ENCODE measurements at regions not wholly inside any gene's neighbourhood (a gene's known extent, or its start where the extent isn't known, plus 50 kb on each side); places are given as distances from the start of the nearest gene placed in this dataset.
"Not testable (repeated sequence)": the region's sequence is repeated elsewhere in the genome, so short reads cannot be mapped to it uniquely, and the experiment has no call there.

DNA sequence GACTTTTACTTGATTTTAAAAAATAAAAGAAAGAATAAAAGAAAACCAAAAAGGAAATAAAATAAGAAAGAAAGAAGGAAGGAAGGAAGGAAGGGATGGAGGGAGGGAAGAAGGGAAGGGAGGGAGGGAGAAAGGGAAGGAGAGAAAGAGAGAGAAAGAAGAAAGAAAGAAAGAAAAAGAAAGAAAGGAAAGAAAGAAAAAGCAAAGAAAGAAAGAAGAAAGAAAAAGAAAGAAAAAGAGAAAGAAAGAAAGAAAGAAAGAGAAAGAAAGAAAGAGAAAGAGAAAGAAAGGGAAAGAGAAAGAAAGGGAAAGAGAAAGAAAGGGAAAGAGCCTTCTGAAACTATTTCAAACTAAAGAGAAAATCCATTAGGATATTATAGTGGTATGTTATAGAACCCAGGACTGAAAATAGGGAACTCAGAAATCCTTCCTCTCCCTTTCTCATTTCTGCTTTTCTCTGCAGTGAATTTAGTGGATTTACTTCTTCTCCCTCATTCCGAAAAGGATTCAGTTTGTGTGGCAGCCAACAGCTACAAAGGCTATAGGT lies 414.7 kb upstream of the CCNG1 start:
- DNase-seq, result no peak

DNA sequence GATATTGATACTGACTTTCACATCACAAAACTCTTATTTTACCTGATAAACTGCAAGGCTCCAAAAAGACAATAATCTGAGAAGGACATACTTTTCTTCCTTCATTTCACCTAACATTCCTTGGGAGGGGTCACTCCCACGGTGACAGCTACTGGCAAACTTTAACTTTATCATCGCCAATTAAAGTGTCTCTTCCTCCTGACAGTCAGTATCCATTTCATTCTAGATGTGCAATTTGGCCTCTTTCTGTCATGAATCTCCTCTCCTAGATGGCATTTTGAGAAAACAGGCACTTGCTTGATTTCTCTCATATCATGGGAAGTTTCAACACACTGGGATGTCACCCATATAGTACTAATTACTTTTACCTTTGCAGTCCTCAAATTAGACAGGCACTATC lies 413.5 kb upstream of the CCNG1 start:
- DNase-seq, result no peak

DNA sequence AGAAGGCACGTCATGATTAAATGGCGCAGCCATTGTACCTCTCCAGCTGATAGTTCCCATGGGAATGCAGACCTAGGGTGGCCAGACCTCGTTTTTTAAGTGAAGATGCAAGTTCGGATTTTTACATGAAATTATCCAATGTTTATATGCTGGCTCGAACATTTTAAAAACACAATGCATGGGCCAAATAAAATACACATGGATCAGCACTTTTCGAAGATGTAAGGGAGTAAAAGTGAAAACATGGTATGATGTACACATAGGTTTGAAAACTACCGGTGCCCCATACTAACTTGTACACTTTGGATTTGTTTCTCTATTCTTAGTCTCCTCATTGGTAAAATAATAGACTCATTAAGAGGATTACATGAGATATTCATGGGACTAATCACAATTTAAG lies 412.5 kb upstream of the CCNG1 start:
- no peak for DNase-seq

DNA sequence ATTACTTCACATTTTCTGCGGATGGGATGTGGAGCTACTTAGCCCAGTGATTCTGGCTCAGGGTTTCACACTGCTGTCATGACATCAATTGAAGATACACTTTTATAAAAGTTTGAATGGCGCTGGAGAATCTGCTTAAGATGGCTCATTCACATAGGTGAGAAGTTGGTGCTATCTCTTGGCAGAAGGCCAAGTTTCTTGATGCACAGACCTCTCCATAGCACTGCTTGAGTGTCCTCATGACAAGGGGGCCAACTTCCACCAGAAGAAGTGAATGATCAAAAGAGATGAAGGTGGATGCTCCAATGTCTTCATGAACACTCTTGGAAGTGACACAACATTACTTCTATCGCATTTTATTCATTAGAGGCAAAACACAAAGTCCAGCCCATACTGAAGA lies 403.7 kb upstream of the CCNG1 start:
- DNase-seq, result no peak

DNA sequence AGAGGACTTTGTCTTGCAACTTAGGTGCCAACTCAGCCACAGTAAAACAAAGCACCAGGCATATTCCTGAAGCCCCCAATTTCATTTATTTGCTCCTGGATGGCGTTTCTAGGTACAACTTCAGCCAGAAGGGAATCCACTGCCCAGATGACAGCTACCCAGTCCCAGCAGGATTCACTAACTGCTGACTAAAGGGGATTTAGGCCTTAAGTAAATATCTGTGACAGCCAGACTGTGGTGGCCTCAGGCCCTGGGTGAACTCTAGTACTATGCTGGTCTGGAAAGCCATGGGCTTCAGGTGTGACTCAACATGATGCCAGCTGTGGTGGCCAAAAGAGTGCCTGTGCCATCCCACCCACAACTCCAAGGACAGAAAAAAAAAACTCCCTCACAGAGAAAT lies 396.1 kb upstream of the CCNG1 start:
- DNase-seq, result no peak

DNA sequence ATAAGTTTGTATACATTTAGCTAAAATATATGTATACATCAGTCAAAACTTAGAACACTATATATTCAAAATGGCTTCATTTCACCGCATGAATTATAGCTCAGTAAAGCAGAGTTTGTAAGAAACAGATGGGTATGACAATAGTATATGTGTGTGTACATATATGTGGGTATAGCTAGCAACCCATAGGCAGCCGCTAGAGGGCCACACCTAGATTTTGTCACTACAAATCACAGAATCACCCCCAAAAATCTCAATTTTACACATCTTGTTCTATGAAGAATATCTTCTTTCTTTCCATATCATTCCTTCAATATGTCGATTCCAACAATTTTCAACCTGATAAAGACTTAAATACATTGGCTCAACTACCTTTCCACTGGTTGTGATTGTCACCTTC lies 357.8 kb upstream of the CCNG1 start:
- DNase-seq, result no peak

DNA sequence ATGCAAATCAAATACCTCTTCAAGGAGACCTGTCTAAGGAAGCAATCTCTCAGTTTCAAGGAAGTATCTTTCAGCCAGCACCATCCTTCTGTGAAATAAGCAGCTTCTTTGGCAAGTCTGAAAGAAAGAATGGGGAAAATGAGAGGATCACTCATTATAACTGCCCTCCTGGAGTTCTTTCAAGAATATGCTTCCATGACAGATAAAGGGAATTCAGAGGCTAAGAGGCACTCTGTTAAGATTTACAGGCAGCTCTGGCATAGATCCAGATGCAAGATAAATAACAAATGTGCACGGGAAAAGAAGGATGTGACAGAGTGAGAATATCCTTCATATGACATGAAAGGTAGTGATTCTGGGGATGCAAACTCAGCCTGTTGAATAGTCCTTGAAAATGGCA lies 348.2 kb upstream of the CCNG1 start:
- DNase-seq, result no peak

DNA sequence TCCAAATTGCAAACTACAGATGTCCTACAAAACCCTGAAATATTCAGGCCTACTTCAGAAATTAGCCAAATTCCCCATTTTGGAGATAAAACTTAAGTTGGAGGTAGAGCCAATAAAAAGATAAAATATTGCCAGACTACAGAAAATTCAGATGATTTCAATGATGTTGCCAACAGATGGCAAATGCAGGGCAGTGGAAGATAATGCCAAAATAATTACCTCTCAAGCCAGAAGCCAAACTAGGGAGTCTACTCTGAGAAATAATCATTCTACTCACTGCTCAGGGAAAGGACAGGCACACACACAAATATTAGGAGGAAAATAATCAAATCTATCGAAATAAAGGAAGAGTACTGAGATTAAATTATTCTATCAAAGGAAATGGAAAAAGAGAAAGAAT lies 347.5 kb upstream of the CCNG1 start:
- DNase-seq, result no peak

DNA sequence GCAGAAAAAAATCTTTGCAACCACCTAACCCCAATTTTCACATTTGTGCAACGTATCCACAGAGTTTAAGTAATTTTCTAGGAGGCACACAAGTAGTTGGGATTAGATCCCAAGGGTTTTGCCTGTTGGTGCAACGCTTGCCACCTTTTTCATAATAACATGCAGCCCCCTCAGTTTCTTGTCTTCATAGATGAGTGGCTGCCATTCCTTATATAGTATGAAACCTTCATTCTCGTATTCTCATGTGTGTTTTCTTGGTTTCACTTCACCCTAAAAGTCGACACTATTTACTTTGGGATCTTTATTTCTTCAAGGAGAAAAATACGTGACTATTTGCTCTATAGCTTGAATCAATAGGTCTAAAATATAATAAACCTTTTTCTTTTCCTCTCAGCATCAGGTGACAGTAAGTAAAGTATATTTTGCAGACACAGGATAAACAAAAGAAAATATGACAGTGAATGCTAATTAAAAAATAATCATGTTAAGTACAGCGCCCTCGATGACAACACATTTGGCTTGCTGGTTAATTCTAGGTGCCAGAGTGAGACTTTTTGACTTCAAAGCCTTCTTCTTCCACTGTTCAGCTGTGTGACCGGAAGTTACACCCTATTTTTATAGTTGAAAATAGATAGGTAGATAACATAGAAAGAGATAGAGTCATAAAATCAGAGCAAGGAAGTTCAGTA lies 342.8 kb upstream of the CCNG1 start:
- no peak for DNase-seq

DNA sequence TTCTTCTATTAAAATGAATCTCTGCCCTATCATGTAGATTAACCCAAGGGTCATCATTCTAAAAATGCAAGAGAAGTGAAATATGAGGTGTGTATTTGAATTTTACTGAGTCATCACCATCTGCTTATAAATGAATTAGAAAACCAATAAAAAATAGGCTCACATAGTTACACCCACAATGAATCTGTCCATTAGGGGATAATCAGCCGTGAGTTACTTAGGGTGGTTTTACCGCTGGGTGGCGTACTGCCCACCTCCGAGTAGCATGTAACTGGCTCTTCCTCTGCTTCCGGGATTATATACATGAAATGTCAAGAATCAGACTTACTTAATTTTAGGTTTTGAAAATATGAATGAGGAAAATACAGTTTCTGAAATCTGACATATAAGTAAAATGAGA lies 332.9 kb upstream of the CCNG1 start:
- DNase-seq, result no peak

DNA sequence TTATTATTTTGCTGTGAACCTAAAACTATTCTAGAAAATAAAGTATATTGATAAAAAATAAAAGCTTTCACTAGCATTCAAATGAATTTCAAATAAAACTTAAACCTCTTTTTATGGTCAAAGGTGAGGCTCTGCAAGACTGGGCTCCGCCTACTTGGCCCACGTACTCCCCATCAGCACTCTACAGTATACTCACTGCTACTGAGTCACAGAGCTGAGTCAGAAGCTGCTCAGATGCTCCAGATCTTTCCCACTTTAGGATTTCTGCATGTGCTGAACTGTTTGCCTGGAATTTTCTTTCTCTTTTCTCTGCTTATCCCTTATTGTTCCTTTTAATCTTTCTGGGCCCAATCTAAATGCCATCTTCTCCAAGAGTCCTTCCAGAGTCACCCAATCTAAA lies 331.9 kb upstream of the CCNG1 start:
- DNase-seq, result no peak

DNA sequence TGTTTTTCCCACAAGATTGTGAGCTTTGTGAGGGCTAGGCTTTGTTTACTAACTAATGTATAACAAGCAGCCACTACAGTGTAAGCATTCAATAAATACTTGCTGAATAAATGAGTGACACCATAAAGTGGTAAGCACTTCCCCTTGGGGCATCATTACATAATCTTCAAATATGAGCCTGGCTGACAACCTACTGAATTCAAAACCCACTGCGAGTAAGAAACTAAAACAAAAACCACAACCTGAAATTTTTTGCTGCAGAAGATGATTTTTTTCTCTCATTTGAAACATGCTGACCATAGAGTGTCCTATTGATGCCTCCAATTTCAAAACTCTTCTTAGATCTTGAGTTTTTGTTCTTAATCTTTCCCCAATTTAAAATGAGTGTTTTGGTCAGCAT lies 331.3 kb upstream of the CCNG1 start:
- no peak for DNase-seq

DNA sequence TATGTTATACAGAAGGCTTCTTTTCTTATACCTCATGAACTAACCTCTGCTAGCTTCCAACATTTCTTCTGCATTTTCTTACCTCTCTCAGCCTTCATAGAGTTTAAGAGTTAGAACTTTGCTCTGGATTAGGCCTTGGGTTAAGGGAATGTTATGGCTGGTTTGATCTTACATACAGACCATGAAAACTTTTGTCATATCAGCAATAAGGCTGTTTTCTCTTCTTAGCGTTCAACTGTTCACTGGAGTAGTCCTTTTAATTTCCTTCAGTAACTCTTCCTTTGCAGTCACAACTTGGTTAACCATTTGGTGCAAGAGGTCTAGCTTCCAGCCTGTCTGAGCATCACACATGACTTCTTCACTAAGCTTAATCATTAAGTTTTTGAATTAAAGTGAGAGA lies 329.0 kb upstream of the CCNG1 start:
- DNase-seq, result no peak

DNA sequence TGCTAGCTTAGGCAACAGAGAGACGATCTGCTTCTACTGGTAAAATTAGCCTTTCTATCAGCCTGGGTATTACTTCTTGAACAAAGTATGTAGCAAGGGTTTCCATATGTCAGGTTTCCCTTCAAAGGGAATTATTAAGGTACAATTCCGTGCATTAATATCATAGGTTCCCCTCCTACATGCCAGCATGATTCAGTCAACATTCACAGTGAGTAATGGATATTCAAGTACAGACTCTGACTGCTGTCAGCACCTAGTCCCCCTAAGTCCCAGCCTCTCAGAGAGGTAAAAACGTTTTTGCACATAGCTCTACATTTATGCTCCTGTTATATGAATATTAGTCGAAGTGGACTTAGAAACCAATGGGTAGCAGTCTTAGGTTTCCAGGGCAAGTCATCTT lies 322.4 kb upstream of the CCNG1 start:
- DNase-seq, result no peak

DNA sequence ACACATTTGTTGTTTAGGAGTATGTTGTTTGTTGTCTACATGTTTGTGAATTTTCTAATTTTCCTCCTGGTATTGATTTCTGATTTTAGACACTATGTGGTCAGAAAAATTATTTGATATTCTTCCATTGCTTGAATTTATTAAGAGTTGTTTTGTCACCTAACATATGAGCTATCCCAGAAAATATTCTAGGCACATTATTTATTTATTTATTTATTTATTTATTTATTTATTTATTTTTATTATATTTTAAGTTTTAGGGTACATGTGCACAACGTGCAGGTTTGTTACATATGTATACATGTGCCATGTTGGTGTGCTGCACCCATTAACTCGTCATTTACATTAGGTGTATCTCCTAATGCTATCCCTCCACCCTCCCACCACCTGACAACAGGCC lies 320.8 kb upstream of the CCNG1 start:
- DNase-seq, result not testable (repeated sequence)

DNA sequence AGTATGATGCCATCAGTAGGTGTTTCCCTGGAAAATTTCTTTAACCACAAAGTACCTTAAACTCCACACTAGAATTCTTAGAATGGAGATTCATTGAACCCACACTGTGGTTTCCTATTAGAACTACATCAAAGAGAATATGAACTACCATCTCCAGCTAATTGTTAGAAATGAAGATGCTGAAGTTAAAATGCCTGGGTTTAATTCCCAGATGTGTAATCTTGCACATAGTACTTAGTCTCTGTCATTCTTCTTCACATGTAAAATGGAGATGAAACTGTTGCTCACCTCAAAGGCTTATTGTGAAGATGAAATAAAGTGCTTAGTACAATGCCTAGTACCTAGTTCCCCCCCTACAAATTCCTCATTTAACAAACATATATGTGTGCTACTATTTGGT lies 303.3 kb upstream of the CCNG1 start:
- DNase-seq, result no peak

DNA sequence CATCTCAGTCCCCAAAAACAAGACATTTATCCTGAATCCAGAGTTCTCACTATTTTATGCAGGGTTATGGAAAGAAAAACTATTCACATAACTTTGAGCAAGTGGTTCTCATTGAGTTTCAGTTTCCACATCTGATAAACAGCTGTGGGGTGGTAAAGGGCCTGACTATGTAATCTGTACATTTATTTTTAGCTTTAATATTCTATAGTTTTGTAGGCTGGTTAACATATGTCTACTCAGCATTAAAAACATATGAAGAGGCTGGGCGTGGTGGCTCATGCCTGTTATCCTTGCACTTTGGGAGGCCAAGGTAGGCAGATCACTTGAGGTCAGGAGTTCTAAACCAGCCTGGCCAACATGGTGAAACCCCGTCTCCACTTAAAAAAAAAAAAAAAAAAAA lies 301.5 kb upstream of the CCNG1 start:
- DNase-seq, result no peak

DNA sequence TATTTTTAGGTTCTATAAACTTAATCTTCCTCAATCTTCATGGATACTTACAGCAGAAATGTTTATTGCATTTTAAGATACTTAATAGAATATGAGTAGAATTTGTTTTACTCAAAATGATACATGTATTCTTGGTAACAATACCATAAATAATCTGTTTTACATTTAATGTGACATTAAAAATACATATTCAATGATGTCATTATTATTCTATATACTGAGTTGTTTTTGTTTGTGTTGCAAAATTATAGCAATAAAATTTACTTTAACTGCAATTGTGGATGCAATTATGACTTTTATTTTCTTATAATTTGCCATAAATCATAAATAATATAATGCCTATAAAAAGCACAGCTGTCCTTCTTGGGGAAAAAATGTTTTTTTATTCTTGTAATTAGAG lies 275.9 kb upstream of the CCNG1 start:
- no peak for DNase-seq

DNA sequence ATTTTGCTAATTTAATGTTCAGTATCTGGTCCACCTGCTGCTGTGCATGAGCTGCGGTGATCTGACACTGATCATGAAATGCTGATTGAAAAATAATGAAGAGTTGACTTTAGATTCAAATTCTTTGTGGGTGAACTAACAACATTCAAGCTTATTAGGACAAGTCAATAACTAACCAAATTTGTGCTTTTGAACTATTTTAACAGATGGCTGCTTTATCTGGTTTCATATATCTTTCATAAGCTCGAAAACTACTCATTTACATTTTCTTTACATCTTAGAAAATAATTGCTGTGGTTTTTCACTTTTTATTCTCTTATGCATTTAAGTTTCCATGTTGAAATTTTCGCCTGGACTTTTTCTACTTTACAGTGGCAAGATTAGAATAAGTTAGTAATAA lies 274.8 kb upstream of the CCNG1 start:
- no peak for DNase-seq

DNA sequence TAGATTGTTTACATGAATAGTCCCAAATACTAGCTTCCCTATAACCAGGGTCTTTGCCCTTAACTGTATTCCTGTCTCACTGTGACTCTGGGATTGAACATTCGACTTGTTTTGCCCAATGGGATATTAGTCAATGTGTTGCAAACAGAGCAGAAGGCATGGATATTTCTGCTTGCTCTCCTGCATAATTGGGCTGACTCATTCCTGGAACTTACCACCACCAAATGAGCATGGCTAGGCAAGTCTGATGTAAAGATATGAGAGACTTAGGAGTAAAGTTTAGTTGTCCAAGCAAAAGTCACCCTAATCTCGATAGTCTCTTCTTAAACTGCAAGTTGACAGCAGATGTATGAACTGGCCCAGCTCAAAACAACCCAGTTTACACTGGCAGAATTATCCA lies 273.5 kb upstream of the CCNG1 start:
- DNase-seq, result no peak

DNA sequence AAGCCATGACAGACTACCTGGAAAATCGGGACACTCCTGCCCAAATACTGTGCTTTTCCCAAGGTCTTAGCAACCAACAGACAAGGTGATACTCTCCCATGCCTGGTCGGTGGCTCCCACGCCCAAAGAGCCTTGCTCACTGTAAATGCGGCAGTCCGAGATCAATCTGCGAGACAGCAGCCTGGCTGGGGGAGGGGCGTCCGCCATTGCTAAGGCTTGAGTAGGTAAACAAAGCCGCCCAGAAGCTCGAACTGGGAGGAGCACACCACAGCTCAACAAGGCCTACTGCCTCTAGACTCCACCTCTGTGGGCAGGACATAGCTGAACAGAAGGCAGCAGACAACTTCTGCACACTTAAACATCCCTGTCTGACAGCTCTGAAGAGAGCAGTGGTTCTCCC lies 272.1 kb upstream of the CCNG1 start:
- no peak for DNase-seq

DNA sequence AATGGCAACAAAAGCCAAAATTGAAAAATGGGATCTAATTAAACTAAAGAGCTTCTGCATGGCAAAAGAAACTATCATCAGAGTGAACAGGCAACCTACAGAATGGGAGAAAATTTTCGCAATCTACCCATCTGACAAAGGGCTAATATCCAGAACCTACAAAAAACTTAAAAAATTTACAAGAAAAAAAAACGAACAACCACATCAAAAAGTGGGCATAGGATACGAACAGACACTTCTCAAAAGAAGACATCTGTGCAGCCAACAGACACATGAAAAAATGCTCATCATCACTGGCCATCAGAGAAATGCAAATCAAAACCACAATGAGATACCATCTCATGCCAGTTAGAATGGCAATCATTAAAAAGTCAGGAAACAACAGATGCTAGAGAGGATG lies 267.2 kb upstream of the CCNG1 start:
- DNase-seq, result not testable (repeated sequence)

DNA sequence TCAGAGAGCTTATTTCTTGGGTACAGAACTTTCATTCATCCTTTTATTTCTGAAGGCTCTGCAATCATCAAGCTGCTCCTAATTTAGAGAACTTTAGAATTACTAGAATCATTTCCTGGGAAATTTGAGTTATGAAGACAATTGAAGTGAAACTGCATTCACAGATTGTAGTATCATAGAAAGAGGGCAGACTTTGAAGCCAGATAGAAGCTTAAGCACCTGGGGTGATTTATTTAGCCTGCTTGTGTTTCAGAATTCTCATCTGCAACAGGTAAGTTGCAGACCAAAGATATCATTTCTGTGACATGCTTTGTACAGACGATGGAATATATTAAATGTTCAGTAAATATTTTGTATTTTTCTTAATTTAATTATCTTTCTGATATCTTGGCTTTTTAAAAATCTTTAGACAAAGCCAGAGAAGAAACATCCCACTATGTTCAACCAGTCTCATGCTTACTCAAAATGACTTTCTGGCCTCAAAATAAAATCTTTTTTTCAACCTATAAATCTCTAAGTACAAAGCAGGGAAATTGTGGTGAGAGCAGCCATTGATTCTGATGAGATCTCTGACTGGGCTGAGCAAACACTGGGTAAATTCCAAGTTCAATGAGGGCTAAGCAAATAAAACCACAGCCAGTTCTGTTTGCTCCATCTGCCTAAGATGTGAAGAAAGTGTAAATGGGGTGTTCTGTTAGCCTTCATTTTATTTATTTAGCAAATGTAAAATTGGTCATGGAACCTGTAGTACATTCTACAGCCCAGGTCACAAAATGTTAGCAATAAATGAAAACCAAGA lies 264.7 kb upstream of the CCNG1 start:
- no peak for DNase-seq

DNA sequence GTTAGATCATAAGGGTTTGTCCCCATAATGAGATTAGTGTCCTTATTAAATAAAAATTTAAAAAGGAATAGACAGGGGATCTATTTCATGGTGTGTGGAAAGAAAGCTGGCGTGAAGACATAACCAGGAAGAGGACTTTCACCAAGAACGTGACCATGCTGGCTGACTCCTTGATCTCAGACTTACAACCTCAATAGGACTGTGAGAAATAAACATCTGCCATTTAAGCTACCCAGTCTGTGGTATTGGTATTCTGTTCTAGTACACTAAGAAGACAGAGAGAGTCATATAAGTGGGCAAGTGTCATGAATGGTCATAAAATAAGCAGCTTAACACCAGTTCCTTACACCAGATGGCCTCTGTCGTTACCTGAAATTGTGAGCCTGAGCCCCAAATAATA lies 259.4 kb upstream of the CCNG1 start:
- no peak for DNase-seq

DNA sequence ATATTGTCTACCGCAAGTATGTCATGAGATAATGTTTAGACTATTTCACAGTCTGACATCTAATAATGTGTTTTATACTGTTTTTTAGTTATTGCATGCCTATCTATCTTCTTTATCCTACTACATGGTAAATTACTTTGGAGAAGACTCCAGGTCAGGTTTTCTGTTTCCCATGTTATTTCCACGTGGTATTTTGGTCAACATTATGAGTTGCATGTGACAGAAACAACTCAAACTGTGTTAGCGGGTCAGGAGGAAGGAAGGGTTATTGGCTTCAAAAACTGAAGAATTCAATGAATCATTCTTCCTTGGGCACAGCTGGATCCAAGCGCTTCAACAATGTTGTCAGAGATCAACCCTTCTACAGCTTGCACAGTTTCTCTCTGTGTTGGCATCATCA lies 252.1 kb upstream of the CCNG1 start:
- no peak for DNase-seq

All from CD4-positive, alpha-beta T cell treated with Interleukin-4 for 4 hours (primary cell).